GM21526 (cell line): ENCODE measurements at regions not wholly inside any gene's neighbourhood (a gene's known extent, or its start where the extent isn't known, plus 50 kb on each side); places are given as distances from the start of the nearest gene placed in this dataset.

Source experiments
- ATAC-seq: cut with Tn5 transposase; IDR thresholded peaks from one replicate; pipeline ENCODE4 v1.9.1; 2021; ENCODE audit warnings: moderate library complexity; ENCODE audit not compliant: unreplicated experiment, low FRiP score

DNA sequence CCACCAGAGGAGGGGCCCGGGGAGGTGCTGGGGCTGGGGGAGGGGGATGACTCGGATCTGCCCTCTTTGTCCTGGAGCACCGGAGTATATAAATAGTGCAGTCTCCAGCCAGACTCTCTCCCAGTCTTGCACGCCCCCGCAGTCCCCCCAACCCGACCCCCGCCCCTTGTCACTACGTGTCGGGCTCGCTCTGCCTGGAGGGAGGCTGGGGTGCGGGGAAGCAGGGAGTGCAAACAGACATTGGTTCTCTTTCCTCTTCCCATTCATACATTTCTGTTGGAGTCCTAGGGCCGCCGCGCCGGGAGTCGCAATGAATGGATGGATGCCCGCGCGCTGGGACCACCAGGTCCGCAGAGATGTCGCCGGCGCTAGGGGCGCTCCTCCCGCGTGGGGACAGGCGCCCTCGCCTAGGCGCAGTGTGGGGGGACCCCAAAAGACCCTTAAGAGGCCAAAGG, 179.3 kb downstream of the TBXT start:
- ATAC-seq: no peak

- no peak for ATAC-seq
Measured at GRCh38 chr6:165987483-165988301, 180.0 kb downstream of the TBXT start.

- no peak for ATAC-seq
Measured at GRCh38 chr6:165986914-165987482, 180.7 kb downstream of the TBXT start.

GRCh38 chr6:165986311-165986913, 181.2 kb downstream of the TBXT start:
- no peak for ATAC-seq

- ATAC-seq: no peak
Measured at GRCh38 chr6:165985806-165986299, 181.8 kb downstream of the TBXT start.

GRCh38 chr6:165985281-165985805, 182.3 kb downstream of the TBXT start:
- no peak for ATAC-seq

DNA sequence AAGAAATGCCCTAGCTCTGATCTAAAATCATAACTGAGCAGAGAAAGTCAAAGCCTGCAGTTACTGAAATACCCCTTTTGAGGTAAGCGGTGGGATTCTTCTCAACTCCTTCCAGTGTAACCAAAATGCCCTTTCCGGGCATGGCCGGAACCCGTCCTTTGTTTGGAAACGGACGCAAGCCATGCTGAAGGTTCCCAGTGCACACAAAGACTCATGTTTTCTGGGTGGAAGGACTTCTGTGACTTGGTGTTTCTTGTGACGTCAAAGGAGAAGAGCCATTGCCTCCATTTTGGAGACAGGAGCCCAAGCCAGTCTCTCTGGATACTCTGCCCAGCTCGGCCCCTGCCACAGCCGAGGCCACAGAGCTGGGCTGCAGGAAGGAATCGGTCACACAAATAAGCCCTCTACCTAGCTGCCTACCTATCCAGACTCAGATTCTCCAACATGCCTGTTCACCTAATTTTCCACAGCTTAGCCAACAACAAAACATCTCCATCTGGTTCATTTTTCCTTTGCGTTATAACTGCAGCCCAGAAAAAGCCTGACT, 182.8 kb downstream of the TBXT start:
- ATAC-seq: no peak

- ATAC-seq: no peak
Measured at GRCh38 chr6:165983112-165984072, 184.3 kb downstream of the TBXT start.

- ATAC-seq: no peak
Measured at GRCh38 chr6:165978476-165978875, 189.2 kb downstream of the TBXT start.

GRCh38 chr6:165976684-165977083, 191.0 kb downstream of the TBXT start:
- ATAC-seq: no peak

DNA sequence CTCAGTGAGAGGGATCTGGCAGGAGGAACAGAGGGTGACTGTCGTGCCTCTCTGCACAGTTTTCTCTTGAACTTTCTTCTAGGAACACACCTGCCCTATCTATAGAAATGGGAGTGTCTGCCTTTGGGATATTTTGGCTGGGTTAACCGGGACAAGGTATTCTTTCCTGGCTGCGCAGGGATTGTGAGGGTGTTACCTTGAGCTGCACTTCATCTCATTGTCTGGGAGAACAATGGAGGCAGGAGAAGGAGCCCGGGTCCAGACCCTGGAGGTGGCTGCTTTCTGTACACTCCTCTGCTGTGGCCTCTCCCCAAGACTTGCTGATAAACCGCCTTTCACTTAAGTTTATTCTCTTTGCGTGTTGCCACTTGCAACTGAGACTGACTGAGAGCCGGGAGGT, 192.8 kb downstream of the TBXT start:
- ATAC-seq: no peak

GRCh38 chr6:165973473-165973872, 194.2 kb downstream of the TBXT start:
- no peak for ATAC-seq

GRCh38 chr6:165972139-165972802, 195.4 kb downstream of the TBXT start:
- no peak for ATAC-seq

GRCh38 chr6:165971202-165971601, 196.4 kb downstream of the TBXT start:
- no peak for ATAC-seq

- ATAC-seq: no peak
Measured at GRCh38 chr6:165970001-165970400, 197.7 kb downstream of the TBXT start.

- ATAC-seq: no peak
Measured at GRCh38 chr6:165969184-165969583, 198.5 kb downstream of the TBXT start.

DNA sequence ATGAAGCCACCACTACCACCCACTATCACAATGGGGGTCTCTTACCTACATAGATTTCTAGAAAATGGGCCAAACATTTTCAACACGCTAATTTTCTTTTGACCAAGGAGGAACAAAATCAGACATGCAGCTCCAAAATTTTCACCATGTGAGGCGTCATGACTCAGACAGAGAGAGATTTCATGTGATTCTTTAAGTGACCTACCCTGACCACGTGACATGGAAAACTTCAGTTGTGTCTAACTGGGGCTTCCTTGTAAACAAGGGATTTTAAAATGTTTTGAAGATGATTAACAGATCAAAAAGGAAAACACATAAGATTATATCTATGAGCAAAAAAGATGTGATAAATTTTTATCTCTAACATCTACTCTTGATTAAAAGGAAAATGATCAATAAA, 199.2 kb downstream of the TBXT start:
- ATAC-seq: no peak

DNA sequence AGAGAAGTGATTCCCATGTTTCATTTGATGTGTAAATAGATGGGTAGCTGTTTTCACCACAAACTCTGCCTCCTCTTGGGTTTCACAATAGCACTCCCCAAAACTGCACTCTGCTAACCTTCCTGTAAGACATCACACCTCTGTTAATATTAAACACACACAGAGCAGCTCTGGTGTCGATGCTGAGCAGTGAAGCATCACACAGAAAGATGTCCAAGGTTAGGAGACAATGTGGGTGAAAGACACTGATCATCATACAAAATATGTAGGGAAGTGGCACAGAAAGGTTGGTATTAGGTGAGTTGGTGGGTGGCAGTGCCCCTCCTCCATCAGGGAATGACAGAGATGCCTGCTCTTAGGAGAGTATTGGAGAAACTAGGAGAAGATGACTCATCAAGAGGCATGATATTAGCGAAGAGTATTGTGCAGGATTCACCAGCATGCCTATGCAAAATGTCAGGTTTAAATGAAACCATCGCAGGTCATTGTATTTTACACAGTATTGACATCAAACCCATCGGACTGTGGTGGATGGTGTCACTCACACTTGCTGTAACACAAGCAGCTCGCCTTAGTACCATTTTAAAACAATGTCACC, 199.7 kb downstream of the TBXT start:
- ATAC-seq: no peak

- ATAC-seq: no peak
Measured at GRCh38 chr6:165963750-165964149, 203.9 kb downstream of the TBXT start.
